Activated CD4-positive, CD25-positive, alpha-beta regulatory T cell treated with anti-CD3 and anti-CD28 coated beads, Interleukin-2, amount 50 U/mL, for 16 hours (primary cell): ENCODE measurements at regions not wholly inside any gene's neighbourhood (a gene's known extent, or its start where the extent isn't known, plus 50 kb on each side); places are given as distances from the start of the nearest gene placed in this dataset.

ENCODE experiments used
- DNase-seq: peaks from one replicate; pipeline ENCODE4 v3.0.0-alpha.2; 2020; ENCODE audit warnings: low read depth, low spot score

- DNase-seq = no peak
Measured at GRCh38 chr10:4267086-4267773, 482.2 kb upstream of the KLF6 start.

DNA sequence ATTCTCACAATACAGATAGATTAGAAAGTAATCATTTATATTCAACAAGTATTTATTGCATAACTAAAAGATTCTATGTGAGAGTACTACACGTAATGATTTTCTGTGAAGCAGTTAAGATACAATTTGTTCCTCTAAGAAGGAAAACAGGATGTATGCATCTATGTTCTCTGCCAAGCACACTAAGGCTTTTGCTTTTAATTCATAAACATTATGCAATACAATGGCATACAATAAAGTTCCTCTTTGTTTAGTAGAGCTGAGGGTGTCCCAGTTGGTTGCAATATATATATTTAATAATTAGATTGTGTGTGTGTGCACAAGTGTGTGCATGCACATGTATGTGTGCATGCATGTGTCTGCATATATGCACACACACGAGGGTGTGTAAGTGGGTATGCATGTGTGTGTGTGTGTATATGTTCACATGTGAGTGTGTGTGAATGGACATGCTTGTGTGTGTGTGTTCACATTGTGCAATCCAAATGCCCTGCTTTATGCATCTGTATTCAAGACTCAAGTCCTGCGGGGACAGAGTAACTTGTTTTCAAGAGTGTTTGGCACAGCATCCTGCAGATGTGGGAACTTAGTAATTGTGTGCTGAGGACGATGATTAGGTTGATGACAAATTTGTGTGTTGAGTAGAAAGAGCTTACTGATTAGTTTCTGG is 481.5 kb upstream of the KLF6 start:
- no peak for DNase-seq

DNA sequence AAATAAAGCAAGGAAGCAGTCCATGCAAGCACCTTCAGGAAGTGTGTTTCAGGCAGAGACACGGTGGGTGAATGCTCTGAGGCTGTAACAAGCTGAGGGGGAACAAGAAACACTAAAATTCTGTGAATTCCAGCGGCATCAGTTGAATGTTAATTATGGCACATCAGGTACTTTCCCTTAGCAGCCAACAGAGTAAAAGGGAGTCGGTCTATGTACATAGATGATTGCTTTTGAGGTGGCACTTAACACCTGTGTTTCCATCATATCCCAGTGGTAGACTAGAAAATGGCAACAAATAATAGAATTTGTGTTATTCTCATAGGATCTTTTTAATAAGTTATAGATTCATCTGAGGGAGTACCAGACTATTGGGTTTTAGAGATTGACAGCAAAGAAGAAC is 481.0 kb upstream of the KLF6 start:
- DNase-seq = no peak

GRCh38 chr10:4264209-4264865 is 479.3 kb upstream of the KLF6 start:
- DNase-seq = no peak

GRCh38 chr10:4263601-4263921 is 478.6 kb upstream of the KLF6 start:
- DNase-seq = no peak

- no peak for DNase-seq
Measured at GRCh38 chr10:4262870-4263600, 478.0 kb upstream of the KLF6 start.

- DNase-seq = no peak
Measured at GRCh38 chr10:4262449-4262848, 477.4 kb upstream of the KLF6 start.

DNA sequence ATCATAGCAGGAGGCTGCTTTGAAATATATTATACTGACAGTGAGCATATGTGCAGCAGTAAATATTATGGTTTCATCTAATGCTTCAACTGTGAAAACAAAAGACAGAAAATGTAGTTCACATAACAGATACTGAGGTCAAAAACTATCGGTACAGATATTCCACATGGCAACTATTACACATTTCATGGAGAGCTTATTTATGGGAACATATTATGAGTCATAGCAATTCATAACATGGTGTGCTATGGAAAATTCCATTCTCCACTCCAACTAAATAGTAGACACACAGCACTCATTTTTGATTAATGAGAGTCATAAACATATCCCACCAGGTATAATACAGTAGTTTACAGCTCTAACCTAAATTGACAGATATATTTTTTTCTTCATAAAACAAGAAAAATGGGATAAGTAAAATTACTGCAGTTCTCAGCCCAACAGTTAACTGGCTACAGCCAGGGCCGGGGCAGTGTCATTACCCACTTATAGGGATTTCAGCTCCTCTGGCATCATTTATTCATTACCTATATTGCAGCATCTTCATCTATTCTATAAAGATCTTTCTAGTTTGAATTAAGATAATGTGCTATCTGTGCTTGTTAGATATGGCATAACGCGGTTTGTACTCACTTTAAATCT is 475.6 kb upstream of the KLF6 start:
- DNase-seq = no peak

DNA sequence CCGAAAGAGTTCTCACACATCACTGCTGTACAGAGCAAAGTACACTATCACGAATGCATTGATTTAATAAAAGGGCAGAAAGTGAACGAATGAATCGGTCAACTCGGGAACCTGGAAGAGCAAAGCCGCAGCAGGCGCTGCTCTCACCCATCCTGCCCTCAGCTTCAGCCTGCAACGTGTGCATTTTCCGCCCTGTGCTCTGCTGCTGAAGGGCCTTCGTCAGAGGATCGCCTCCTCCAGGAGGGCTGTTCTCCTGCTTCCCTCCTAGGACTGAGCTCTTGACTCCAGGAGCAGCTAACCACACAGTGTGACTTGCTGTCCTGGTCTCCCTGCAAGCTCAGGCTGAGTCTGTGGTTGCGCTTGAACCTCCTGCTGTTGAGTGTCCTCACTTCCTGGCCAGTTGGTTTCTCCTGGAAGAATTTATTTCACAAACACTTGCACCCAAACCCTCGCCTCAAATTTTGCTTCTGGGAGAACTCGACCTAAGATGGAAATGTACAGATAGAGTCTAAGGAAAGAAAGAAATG is 473.0 kb upstream of the KLF6 start:
- DNase-seq = no peak

- no peak for DNase-seq
Measured at GRCh38 chr10:4256971-4257370, 472.0 kb upstream of the KLF6 start.

DNA sequence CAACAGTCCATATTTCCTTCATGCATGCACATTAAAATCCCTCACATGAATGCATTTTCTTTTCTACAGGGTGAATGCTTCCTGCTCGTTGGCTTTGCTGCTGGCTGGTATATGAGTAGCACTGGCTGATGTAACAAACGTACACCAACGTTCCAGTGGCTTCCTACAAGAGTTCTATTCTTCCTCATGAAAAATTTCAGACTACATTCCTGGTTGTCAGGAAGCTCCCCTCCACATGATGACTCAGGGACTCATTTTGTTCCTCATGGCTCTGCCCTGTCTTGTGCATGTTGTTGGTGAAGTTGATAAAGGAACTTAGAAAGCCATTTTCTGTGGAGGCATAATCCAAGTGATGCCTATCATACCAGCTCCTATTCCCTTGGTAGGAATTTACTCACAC is 470.7 kb upstream of the KLF6 start:
- no peak for DNase-seq

DNA sequence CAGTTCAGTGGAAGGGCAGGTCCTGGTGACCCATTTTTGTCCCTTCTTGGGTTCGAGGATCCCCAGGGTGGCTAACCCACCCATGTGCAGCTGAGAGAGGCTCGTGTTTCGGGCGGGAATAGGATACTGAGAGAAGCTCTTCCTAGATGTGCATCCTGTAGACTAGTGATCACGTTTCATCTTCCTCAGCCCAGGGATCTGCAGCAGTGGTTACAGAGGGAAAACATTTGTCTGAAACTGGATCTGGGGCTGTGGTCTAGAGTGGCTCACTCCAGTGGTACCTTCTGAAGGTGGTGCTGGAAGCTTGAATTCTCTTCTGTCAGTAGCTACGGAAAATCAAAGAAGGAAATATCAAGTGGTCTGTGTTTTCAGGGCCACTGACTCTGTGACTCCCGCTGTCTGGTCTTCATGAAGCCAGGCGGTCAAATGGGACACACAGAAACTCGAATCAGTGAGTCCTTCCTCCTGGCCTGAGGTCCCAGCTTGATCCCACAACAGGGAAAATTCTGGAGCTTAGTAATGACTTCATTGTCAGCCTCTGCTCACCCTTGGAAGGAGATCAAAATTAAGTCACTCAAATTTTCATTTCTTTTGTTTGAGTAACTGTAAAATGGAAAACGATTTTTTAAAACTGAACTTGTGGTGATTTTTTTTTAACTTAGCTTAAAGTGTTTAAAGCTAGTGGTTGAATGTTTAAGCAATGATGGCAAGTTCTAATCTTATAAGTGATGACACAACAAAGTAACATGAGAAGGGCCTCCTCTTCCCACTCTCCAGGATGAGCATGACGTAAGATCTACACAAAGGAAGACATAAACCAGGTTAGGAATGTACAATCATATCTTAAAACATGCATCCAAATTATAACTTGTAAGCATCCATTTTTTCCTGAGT is 469.3 kb upstream of the KLF6 start:
- no peak for DNase-seq

GRCh38 chr10:4252701-4253100 is 467.7 kb upstream of the KLF6 start:
- no peak for DNase-seq

DNA sequence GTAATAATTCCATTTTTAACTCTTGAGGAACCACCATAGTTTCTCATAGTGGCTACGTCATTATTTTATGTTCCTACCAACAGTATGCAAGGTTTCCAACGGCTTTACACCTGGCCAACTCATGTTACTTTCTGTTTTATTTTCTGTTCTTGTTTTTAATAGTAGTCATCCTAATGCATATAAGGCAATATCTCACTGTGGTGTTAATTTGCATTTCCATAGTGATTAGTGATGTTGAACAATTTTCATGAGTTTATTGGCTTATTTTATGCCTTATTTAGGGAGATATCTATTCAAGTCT is 465.5 kb upstream of the KLF6 start:
- DNase-seq = no peak

DNA sequence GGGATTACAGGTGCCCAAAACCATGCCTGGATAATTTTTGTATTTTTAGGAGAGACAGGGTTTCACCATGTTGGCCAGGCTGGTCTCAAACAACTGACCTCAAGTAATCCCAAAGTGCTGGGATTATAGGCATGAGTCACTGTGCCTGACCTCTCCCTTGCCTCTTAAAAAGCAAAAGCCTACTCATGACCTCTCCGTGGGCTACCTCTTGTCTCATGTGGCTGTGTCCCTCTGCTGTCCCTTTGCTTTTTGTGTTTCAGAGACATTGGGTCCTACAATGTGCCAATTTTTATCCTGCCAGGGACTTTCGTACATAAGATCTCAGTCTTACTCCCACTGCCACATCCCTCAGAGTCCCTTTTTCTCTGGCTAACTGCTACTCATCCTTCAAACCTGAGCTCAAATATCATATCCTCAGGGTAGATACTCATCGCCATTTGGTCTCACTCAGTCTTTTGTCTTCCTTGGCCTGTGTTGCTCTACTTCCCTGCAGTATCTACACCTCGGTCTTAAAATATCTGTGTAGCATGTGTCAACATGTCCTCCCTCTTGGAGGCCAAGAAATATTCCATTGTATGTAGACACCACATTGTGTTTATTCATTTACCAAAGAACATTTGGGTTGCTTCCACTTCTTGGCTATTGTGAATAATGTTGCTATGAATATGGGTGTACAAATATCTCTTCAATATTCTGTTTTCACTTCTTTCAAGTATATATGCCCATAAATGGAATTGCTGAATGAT is 465.0 kb upstream of the KLF6 start:
- DNase-seq = no peak

DNA sequence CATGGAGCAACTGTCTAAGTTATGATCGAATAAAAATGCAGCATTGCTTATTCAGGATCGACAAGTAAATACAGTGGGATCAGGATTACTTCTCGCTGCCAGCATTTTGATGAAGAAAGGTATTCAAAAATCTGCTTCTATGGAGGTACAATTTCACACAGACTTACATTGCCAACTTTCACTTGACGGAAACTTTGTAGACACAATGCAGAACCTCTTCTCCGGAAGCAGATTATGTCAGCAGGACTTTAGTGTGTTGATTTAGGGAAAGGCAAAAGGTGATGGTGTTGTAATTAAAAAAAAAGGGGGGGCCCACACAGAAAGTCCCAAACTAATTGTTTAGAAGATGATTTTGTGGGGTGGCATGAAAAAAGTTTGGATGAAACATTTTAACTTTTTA is 462.4 kb upstream of the KLF6 start:
- DNase-seq = no peak

- DNase-seq = no peak
Measured at GRCh38 chr10:4246881-4247358, 461.9 kb upstream of the KLF6 start.

DNA sequence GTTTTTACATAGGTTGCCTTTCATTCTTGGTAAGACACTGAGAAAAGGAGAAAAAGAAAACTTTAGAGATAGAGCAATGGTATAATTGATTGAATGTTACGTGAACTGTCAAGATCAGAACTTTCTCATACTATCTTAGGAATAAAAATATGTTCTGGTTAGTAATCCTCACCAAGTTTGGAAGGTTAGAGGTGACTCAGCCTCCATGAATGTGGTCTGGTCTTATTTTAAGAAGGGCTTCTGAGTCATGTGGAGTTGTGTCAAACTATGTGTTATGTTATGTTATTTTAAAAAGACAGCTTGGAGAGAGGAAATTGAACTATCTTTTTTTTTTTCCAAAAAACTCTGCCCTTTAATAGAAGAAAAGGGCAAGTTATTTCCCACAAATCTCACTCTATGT is 458.6 kb upstream of the KLF6 start:
- no peak for DNase-seq

GRCh38 chr10:4243169-4243568 is 458.2 kb upstream of the KLF6 start:
- no peak for DNase-seq

DNA sequence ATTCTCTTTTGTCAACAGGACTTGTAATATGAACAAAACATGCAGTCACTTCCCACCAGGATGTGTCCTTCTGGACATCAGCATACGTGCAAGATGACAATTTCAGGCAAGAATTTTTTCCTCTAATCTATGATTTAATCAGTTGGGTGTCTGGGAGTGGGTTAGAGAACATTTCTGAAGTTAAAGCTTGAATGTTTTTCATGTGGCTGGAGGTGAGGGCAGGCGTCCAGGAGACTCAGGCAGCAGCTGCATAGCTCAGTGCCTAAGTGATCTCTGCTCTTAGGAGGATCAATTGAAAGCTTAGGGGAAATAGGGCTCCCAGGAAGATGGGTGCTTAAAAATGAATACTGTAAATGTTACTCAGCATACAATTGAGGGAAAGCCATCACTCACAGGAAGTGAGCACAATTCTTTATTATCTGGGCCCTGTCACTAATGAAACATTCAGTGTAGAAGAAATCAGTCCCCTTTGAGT is 457.6 kb upstream of the KLF6 start:
- DNase-seq = no peak
